ENCODE measurements at regions not wholly inside any gene's neighbourhood (a gene's known extent, or its start where the extent isn't known, plus 50 kb on each side); places are given as distances from the start of the nearest gene placed in this dataset.

DNA sequence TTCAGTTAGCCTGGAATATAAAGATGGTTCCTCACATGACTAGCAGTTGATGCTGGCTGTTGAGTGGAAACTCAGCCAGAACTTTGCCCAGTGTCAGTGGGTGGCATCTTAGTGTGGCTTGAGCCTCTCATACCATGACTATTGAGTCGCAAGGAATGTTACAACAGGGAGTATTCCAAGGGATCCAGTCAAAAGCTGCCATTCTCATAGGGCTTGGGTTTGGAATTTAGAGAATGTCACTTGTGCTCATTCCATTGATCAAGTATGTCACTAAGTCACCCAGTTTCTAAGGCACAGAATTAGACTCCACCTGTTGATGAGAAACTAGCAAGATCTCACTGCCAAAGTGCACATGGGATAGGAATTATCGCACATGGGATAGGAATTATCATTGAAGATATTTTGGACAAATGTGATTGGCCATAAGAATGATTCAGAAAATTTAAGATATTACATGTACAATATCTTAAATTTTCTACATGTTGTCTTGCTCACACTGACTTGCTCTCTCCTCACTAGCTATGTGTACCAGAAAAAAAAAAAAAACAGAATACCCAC, 1290.7 kb upstream of the ADGRL2 start:
- H3K9ac ChIP-seq (ENCODE audit: low read length in 3 of 3) = no peak overlapping the region
- FAIRE-seq (no peak), DNase-seq (no peak)
- H3K9me3 ChIP-seq (ENCODE audit: control insufficient read depth in 2 of 3, insufficient read depth in 1 of 3, low read length in 3 of 3) = no peaks in the 10 kb centered on the region
- no peaks in the 10 kb centered on the region for H3K27me3 ChIP-seq (ENCODE audit: control insufficient read depth, insufficient read depth, low read length)
- H3K27ac ChIP-seq (ENCODE audit: low read depth in 2 of 2, low read length in 2 of 2) = no peak overlapping the region
- intact Hi-C loops (cut with DNase I) = no loop called here
- H3K36me3 ChIP-seq (ENCODE audit: control insufficient read depth in 2 of 3, insufficient read depth in 3 of 3, low read length in 3 of 3) = no peaks in the 10 kb centered on the region
- TF ChIP-seq, protein P1, sequence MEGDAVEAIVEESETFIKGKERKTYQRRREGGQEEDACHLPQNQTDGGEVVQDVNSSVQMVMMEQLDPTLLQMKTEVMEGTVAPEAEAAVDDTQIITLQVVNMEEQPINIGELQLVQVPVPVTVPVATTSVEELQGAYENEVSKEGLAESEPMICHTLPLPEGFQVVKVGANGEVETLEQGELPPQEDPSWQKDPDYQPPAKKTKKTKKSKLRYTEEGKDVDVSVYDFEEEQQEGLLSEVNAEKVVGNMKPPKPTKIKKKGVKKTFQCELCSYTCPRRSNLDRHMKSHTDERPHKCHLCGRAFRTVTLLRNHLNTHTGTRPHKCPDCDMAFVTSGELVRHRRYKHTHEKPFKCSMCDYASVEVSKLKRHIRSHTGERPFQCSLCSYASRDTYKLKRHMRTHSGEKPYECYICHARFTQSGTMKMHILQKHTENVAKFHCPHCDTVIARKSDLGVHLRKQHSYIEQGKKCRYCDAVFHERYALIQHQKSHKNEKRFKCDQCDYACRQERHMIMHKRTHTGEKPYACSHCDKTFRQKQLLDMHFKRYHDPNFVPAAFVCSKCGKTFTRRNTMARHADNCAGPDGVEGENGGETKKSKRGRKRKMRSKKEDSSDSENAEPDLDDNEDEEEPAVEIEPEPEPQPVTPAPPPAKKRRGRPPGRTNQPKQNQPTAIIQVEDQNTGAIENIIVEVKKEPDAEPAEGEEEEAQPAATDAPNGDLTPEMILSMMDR (IDR thresholded peaks at IDR 0.05; ENCODE audit: borderline replicate concordance, extremely low read depth, insufficient read depth) = no peak
- H3K4me1 ChIP-seq (ENCODE audit: control insufficient read depth in 2 of 3, insufficient read depth in 2 of 3, low read depth in 1 of 3, low read length in 3 of 3) = no peaks in the 10 kb centered on the region
- H3K4me3 ChIP-seq (ENCODE audit: low read length in 3 of 3) = no peak overlapping the region

DNA sequence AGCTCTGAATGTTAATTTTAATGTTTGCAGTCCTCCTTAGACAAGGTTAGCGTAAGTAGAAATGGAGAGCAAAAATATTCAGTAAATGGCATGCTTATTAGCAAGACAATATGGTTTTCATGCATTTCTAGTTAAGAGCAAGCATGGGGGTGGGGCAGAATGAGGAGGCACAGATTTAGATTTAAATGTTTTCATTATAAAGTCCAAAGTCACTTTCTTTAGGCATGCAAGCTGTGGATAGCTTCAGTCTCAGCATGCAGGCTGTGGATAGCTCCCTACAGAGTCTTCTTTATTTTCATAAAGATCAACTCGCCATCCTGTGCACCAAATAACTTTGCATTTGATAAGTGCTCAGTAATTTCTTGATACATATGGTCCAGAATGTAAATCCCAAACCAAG, 1294.5 kb upstream of the ADGRL2 start:
- H3K36me3 ChIP-seq (ENCODE audit: control insufficient read depth in 2 of 3, insufficient read depth in 3 of 3, low read length in 3 of 3) = no peaks in the 10 kb centered on the region
- H3K4me3 ChIP-seq (ENCODE audit: low read length in 3 of 3) = no peak overlapping the region
- TF ChIP-seq, protein P1 (IDR thresholded peaks at IDR 0.05; ENCODE audit: borderline replicate concordance, extremely low read depth, insufficient read depth) = no peak
- FAIRE-seq (no peak), DNase-seq (no peak)
- no peaks in the 10 kb centered on the region for H3K4me1 ChIP-seq (ENCODE audit: control insufficient read depth in 2 of 3, insufficient read depth in 2 of 3, low read depth in 1 of 3, low read length in 3 of 3)
- no peaks in the 10 kb centered on the region for H3K9me3 ChIP-seq (ENCODE audit: control insufficient read depth in 2 of 3, insufficient read depth in 1 of 3, low read length in 3 of 3)
- intact Hi-C loops (cut with DNase I) = no loop called here
- H3K9ac ChIP-seq (ENCODE audit: low read length in 3 of 3) = no peak overlapping the region
- no peaks in the 10 kb centered on the region for H3K27me3 ChIP-seq (ENCODE audit: control insufficient read depth, insufficient read depth, low read length)
- H3K27ac ChIP-seq (ENCODE audit: low read depth in 2 of 2, low read length in 2 of 2) = no peak overlapping the region

DNA sequence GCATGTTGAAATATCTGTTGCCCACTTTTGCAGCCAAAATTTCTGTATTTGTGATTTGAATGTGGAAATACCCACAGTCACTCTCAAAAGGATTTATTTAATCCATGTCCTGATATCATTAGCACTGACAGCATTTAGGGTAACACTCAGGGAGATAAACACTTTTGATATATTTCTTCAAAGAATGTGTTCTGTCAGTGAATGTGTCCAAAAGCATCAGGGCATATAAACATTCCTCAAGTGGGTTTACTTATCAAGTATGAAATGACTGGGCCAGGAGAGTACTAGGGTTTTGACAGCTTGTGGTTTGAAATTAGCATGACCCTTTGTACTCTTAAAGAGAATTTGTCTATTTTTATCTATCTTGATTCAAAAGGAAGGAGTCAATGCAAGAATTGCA, 1302.1 kb upstream of the ADGRL2 start:
- no peak overlapping the region for H3K4me3 ChIP-seq (ENCODE audit: low read length in 3 of 3)
- H3K36me3 ChIP-seq (ENCODE audit: control insufficient read depth in 2 of 3, insufficient read depth in 3 of 3, low read length in 3 of 3) = no peaks in the 10 kb centered on the region
- FAIRE-seq (no peak), DNase-seq (no peak)
- H3K9ac ChIP-seq (ENCODE audit: low read length in 3 of 3) = no peak overlapping the region
- intact Hi-C loops (cut with DNase I) = no loop called here
- TF ChIP-seq, protein P1 (IDR thresholded peaks at IDR 0.05; ENCODE audit: borderline replicate concordance, extremely low read depth, insufficient read depth) = no peak
- H3K27ac ChIP-seq (ENCODE audit: low read depth in 2 of 2, low read length in 2 of 2) = no peak overlapping the region
- no peaks in the 10 kb centered on the region for H3K9me3 ChIP-seq (ENCODE audit: control insufficient read depth in 2 of 3, insufficient read depth in 1 of 3, low read length in 3 of 3)
- no peaks in the 10 kb centered on the region for H3K27me3 ChIP-seq (ENCODE audit: control insufficient read depth, insufficient read depth, low read length)
- H3K4me1 ChIP-seq (ENCODE audit: control insufficient read depth in 2 of 3, insufficient read depth in 2 of 3, low read depth in 1 of 3, low read length in 3 of 3) = no peaks in the 10 kb centered on the region

DNA sequence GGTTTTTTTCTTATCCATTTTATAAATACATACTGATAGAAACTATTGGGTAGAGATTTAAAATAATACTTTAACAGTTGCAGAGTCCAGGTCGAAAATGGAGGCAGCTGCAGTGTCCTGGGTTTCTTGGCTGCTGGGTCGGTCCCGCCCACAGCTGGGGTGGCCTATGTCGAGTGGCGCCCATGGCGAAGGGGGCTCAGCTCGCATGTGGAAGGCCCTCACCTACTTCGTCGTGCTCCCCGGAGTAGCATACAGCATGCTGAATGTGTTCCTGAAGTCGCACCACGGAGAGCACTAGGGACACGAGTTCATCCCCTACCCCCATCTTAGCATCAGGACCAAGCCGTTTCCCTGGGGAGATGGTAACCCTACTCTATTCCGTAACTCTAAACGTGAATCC, 1304.9 kb upstream of the ADGRL2 start:
- TF ChIP-seq, protein P1 (IDR thresholded peaks at IDR 0.05; ENCODE audit: borderline replicate concordance, extremely low read depth, insufficient read depth) = no peak
- Histone ChIP-seq H3K27ac (ENCODE audit: low read depth in 2 of 2, low read length in 2 of 2) (no peak overlapping the region), H3K27me3 (ENCODE audit: control insufficient read depth, insufficient read depth, low read length) (no peaks in the 10 kb centered on the region), H3K9ac (ENCODE audit: low read length in 3 of 3) (no peak overlapping the region), H3K4me1 (ENCODE audit: control insufficient read depth in 2 of 3, insufficient read depth in 2 of 3, low read depth in 1 of 3, low read length in 3 of 3) (no peaks in the 10 kb centered on the region), H3K36me3 (ENCODE audit: control insufficient read depth in 2 of 3, insufficient read depth in 3 of 3, low read length in 3 of 3) (no peaks in the 10 kb centered on the region), H3K9me3 (ENCODE audit: control insufficient read depth in 2 of 3, insufficient read depth in 1 of 3, low read length in 3 of 3) (no peaks in the 10 kb centered on the region), H3K4me3 (ENCODE audit: low read length in 3 of 3) (no peak overlapping the region)
- DNase-seq (peak in 1 of 5 donors; percentile 56), FAIRE-seq (no peak)
- intact Hi-C loops (cut with DNase I) = no loop called here

Measured in kidney (tissue), 13 donors.